ENCODE measurements at regions not wholly inside any gene's neighbourhood (a gene's known extent, or its start where the extent isn't known, plus 50 kb on each side); places are given as distances from the start of the nearest gene placed in this dataset.
A peak's percentile ranks its signal among the peaks of the same experiment; 100 is the strongest.

- Histone ChIP-seq H3K27ac (ENCODE audit: low read depth, low read length) (no peak overlapping the region), H4K91ac (ENCODE audit: low read depth, low read length) (no peak overlapping the region), H3K18ac (ENCODE audit: low read length) (no peak overlapping the region), H4K8ac (ENCODE audit: low read depth, low read length) (no peak overlapping the region), H3K36me3 (ENCODE audit: control insufficient read depth in 1 of 2, insufficient read depth in 2 of 2, low read length in 2 of 2) (no peaks in the 10 kb centered on the region), H4K12ac (ENCODE audit: low read depth, low read length) (no peak overlapping the region), H3K4me2 (ENCODE audit: low read length) (no peak overlapping the region), H3K9ac (ENCODE audit: low read length) (no peak overlapping the region), H3K4ac (ENCODE audit: low read depth, low read length) (no peak overlapping the region), H3K4me1 (ENCODE audit: control insufficient read depth in 1 of 2, insufficient read depth in 2 of 2, low read length in 2 of 2) (no peaks in the 10 kb centered on the region), H3K23ac (ENCODE audit: low read length) (no peak overlapping the region), H2BK12ac (ENCODE audit: low read length) (no peak overlapping the region), H3K9me3 (ENCODE audit: insufficient read depth, low read depth, low read length) (no peaks in the 10 kb centered on the region), H2BK120ac (ENCODE audit: insufficient read depth, low read length, poor library complexity) (no peak overlapping the region), H2BK5ac (ENCODE audit: low read depth, low read length, poor library complexity) (no peak overlapping the region), H2AK5ac (ENCODE audit: low read length) (no peak overlapping the region), H3K79me1 (ENCODE audit: low read length) (no peaks in the 10 kb centered on the region), H2AFZ (ENCODE audit: insufficient read depth, low read length, poor library complexity) (no peak overlapping the region), H3K14ac (ENCODE audit: low read length) (no peak overlapping the region), H3K4me3 (ENCODE audit: low read depth, low read length) (no peak overlapping the region), H3K79me2 (ENCODE audit: control insufficient read depth, insufficient read depth, low read length, poor library complexity) (no peaks in the 10 kb centered on the region), H3K27me3 (ENCODE audit: insufficient read depth, low read length) (no peaks in the 10 kb centered on the region)
- peak; percentile 0 to 63 for DNase-seq
These were observed 247.6 kb upstream of the CNKSR2 start for GRCh38 chrX:21126661-21127060.

- Histone ChIP-seq H2BK5ac (ENCODE audit: low read depth, low read length, poor library complexity) (no peak overlapping the region), H2AK5ac (ENCODE audit: low read length) (no peak overlapping the region), H2BK12ac (ENCODE audit: low read length) (no peak overlapping the region), H3K14ac (ENCODE audit: low read length) (no peak overlapping the region), H3K4me1 (ENCODE audit: control insufficient read depth in 1 of 2, insufficient read depth in 2 of 2, low read length in 2 of 2) (no peaks in the 10 kb centered on the region), H3K36me3 (ENCODE audit: control insufficient read depth in 1 of 2, insufficient read depth in 2 of 2, low read length in 2 of 2) (no peaks in the 10 kb centered on the region), H3K4me3 (ENCODE audit: low read depth, low read length) (no peak overlapping the region), H3K4ac (ENCODE audit: low read depth, low read length) (no peak overlapping the region), H3K9me3 (ENCODE audit: insufficient read depth, low read depth, low read length) (no peaks in the 10 kb centered on the region), H3K79me2 (ENCODE audit: control insufficient read depth, insufficient read depth, low read length, poor library complexity) (no peaks in the 10 kb centered on the region), H2BK120ac (ENCODE audit: insufficient read depth, low read length, poor library complexity) (no peak overlapping the region), H3K27me3 (ENCODE audit: insufficient read depth, low read length) (no peaks in the 10 kb centered on the region), H2AFZ (ENCODE audit: insufficient read depth, low read length, poor library complexity) (no peak overlapping the region), H4K12ac (ENCODE audit: low read depth, low read length) (no peak overlapping the region), H3K23ac (ENCODE audit: low read length) (no peak overlapping the region), H3K4me2 (ENCODE audit: low read length) (no peak overlapping the region), H3K27ac (ENCODE audit: low read depth, low read length) (no peak overlapping the region), H3K79me1 (ENCODE audit: low read length) (no peaks in the 10 kb centered on the region), H4K8ac (ENCODE audit: low read depth, low read length) (no peak overlapping the region), H3K9ac (ENCODE audit: low read length) (no peak overlapping the region), H3K18ac (ENCODE audit: low read length) (no peak overlapping the region), H4K91ac (ENCODE audit: low read depth, low read length) (no peak overlapping the region)
- DNase-seq: peak; percentile 35 to 70
- WGBS (ENCODE audit: extremely low coverage, insufficient coverage, insufficient read length): no CpG with 5 or more reads among the region's 3 CpGs
These were observed 242.9 kb upstream of the CNKSR2 start for GRCh38 chrX:21131346-21131745.

DNA sequence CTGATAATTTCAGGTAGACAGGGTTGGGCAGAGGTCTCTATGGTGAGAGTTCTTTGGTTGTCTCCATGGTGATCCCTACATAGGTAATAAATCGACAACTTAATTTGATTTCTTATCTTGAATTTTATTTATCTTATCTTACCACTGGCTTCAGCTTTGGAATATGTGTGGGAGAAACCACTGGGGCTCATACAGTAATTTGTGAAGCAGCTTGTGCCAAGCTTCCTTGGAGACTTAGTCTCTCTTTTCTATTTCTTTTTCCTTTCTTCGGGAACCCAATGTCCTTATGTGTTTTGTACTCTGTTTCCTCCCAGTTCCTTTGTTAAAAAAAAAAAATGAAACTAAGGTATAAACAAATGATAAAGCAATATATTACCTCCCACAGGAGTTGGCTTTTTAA lies 242.4 kb upstream of the CNKSR2 start:
- Histone ChIP-seq H3K4me3 (ENCODE audit: low read depth, low read length) (no peak overlapping the region), H2BK5ac (ENCODE audit: low read depth, low read length, poor library complexity) (no peak overlapping the region), H2BK120ac (ENCODE audit: insufficient read depth, low read length, poor library complexity) (no peak overlapping the region), H3K9me3 (ENCODE audit: insufficient read depth, low read depth, low read length) (no peaks in the 10 kb centered on the region), H2BK12ac (ENCODE audit: low read length) (no peak overlapping the region), H3K23ac (ENCODE audit: low read length) (no peak overlapping the region), H3K14ac (ENCODE audit: low read length) (no peak overlapping the region), H3K27me3 (ENCODE audit: insufficient read depth, low read length) (no peaks in the 10 kb centered on the region), H3K27ac (ENCODE audit: low read depth, low read length) (no peak overlapping the region), H3K36me3 (ENCODE audit: control insufficient read depth in 1 of 2, insufficient read depth in 2 of 2, low read length in 2 of 2) (no peaks in the 10 kb centered on the region), H4K8ac (ENCODE audit: low read depth, low read length) (no peak overlapping the region), H4K12ac (ENCODE audit: low read depth, low read length) (no peak overlapping the region), H3K4me1 (ENCODE audit: control insufficient read depth in 1 of 2, insufficient read depth in 2 of 2, low read length in 2 of 2) (no peaks in the 10 kb centered on the region), H3K9ac (ENCODE audit: low read length) (no peak overlapping the region), H3K4ac (ENCODE audit: low read depth, low read length) (no peak overlapping the region), H2AFZ (ENCODE audit: insufficient read depth, low read length, poor library complexity) (no peak overlapping the region), H3K18ac (ENCODE audit: low read length) (no peak overlapping the region), H3K4me2 (ENCODE audit: low read length) (no peak overlapping the region), H4K91ac (ENCODE audit: low read depth, low read length) (no peak overlapping the region), H2AK5ac (ENCODE audit: low read length) (no peak overlapping the region), H3K79me2 (ENCODE audit: control insufficient read depth, insufficient read depth, low read length, poor library complexity) (no peaks in the 10 kb centered on the region), H3K79me1 (ENCODE audit: low read length) (no peaks in the 10 kb centered on the region)
- no peak for DNase-seq
- WGBS (ENCODE audit: extremely low coverage, insufficient coverage, insufficient read length): no CpG with 5 or more reads among the region's 2 CpGs

DNA sequence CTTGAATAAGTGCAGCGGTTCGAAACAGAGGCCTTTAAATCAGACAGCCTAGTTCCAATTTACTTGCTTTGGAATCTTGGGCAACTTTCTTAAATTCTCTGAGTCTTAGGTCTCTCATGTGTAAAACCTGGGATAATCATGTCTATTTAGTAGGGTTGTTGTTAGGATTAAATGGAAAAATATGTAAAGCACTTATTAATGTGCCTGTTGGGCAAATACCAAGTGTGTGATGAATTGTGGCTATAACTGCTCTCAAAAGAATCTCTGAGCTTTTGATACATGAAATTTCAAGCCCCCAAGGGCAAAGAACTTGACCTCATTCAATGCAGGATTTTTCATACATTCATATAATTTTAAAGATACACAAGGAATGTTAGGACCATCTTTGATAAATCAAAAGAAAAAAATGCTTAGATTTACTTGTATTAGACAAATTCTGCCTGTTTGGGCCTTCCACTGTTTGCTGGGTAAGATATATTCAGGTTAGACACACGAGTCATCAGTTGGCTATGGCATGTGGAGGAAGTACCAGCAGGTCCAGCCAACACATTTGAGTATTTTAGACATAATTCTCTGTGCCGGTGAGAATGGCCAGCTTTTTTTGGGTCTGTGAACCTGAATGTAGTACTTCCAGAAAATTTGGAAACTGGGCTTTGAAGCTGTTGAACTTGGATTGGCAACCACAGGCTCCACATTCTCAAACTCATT lies 241.4 kb upstream of the CNKSR2 start:
- Histone ChIP-seq H3K23ac (ENCODE audit: low read length) (no peak overlapping the region), H3K79me1 (ENCODE audit: low read length) (no peaks in the 10 kb centered on the region), H2BK120ac (ENCODE audit: insufficient read depth, low read length, poor library complexity) (no peak overlapping the region), H3K36me3 (ENCODE audit: control insufficient read depth in 1 of 2, insufficient read depth in 2 of 2, low read length in 2 of 2) (no peaks in the 10 kb centered on the region), H3K4me1 (ENCODE audit: control insufficient read depth in 1 of 2, insufficient read depth in 2 of 2, low read length in 2 of 2) (no peaks in the 10 kb centered on the region), H3K27me3 (ENCODE audit: insufficient read depth, low read length) (no peaks in the 10 kb centered on the region), H4K12ac (ENCODE audit: low read depth, low read length) (no peak overlapping the region), H3K27ac (ENCODE audit: low read depth, low read length) (no peak overlapping the region), H2AK5ac (ENCODE audit: low read length) (no peak overlapping the region), H4K8ac (ENCODE audit: low read depth, low read length) (no peak overlapping the region), H3K4me2 (ENCODE audit: low read length) (no peak overlapping the region), H2AFZ (ENCODE audit: insufficient read depth, low read length, poor library complexity) (no peak overlapping the region), H3K4ac (ENCODE audit: low read depth, low read length) (no peak overlapping the region), H3K79me2 (ENCODE audit: control insufficient read depth, insufficient read depth, low read length, poor library complexity) (no peaks in the 10 kb centered on the region), H4K91ac (ENCODE audit: low read depth, low read length) (no peak overlapping the region), H3K4me3 (ENCODE audit: low read depth, low read length) (no peak overlapping the region), H3K14ac (ENCODE audit: low read length) (no peak overlapping the region), H3K9me3 (ENCODE audit: insufficient read depth, low read depth, low read length) (no peaks in the 10 kb centered on the region), H3K9ac (ENCODE audit: low read length) (no peak overlapping the region), H2BK12ac (ENCODE audit: low read length) (no peak overlapping the region), H3K18ac (ENCODE audit: low read length) (no peak overlapping the region), H2BK5ac (ENCODE audit: low read depth, low read length, poor library complexity) (no peak overlapping the region)
- no CpG with 5 or more reads among the region's 4 CpGs for WGBS (ENCODE audit: extremely low coverage, insufficient coverage, insufficient read length)
- DNase-seq: peak; percentile 50 to 79

All from trophoblast cell (in vitro differentiated cells and primary cell).